Neural progenitor cell (in vitro differentiated cells): ENCODE measurements at regions not wholly inside any gene's neighbourhood (a gene's known extent, or its start where the extent isn't known, plus 50 kb on each side); places are given as distances from the start of the nearest gene placed in this dataset.

ENCODE experiments used
- EZH2phosphoT487 ChIP-seq: fragments of 200-600 bp; sonication (generic); IDR thresholded peaks from 2 replicates; pipeline ENCODE4 v1.6.1; 2017; ENCODE audit warnings: antibody characterized with exemption
- TF ChIP-seq, protein P1 (sequence below): fragments of 200-600 bp; sonication (generic); IDR thresholded peaks from 2 replicates; pipeline ENCODE4 v1.5.1; 2017; ENCODE audit warnings: antibody characterized with exemption, mild to moderate bottlenecking

DNA sequence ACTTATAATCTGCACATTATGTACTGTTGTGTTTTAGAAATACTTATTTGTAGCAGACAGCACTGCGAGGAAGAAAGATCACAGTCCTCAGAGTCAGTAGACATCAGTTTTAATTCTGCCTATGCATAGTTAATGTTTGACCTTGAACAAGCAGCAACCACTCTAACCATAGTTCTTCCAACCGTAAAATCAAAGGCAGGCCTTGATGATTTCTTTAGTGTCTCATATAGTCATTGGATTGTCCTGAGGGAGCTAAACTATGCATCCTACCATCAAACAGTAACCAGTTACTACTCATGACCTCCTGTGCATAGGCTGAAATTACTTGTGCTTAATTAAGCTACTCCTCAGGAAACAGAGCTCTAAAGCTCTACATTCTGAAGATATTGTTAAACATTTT is 294.8 kb upstream of the STXBP5 start:
- TF ChIP-seq, protein P1, sequence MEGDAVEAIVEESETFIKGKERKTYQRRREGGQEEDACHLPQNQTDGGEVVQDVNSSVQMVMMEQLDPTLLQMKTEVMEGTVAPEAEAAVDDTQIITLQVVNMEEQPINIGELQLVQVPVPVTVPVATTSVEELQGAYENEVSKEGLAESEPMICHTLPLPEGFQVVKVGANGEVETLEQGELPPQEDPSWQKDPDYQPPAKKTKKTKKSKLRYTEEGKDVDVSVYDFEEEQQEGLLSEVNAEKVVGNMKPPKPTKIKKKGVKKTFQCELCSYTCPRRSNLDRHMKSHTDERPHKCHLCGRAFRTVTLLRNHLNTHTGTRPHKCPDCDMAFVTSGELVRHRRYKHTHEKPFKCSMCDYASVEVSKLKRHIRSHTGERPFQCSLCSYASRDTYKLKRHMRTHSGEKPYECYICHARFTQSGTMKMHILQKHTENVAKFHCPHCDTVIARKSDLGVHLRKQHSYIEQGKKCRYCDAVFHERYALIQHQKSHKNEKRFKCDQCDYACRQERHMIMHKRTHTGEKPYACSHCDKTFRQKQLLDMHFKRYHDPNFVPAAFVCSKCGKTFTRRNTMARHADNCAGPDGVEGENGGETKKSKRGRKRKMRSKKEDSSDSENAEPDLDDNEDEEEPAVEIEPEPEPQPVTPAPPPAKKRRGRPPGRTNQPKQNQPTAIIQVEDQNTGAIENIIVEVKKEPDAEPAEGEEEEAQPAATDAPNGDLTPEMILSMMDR = no peak
- TF ChIP-seq EZH2phosphoT487 = no peak
